Stomach (tissue), 4 donors: ENCODE measurements at regions not wholly inside any gene's neighbourhood (a gene's known extent, or its start where the extent isn't known, plus 50 kb on each side); places are given as distances from the start of the nearest gene placed in this dataset.

Experiments used
- CTCF ChIP-seq, 7 experiments: fragments of 450-650 bp in 4 of 7; fragments of 200-600 bp in 3 of 7; sonication (generic) in 3 of 7; IDR thresholded peaks; one replicate each; pipeline ENCODE4 v1.5.1; 2016 to 2019; ENCODE audit warnings: antibody characterized with exemption in 7 of 7, control low read depth in 2 of 7, mild to moderate bottlenecking in 1 of 7
- POLR2AphosphoS5 ChIP-seq, 3 donors: sonication (generic); formaldehyde crosslinking; IDR thresholded peaks; one replicate each; pipeline ENCODE4 v1.6.1; 2016; ENCODE audit warnings: antibody characterized with exemption in 3 of 3

GRCh38 chr16:29313559-29314048, 92.9 kb downstream of the NPIPB11 start:
- TF ChIP-seq CTCF (IDR thresholded peaks at IDR 0.05) = no peak
- no peak for TF ChIP-seq POLR2AphosphoS5 (IDR thresholded peaks at IDR 0.05)
